GM12878 (cell line): ENCODE measurements at regions not wholly inside any gene's neighbourhood (a gene's known extent, or its start where the extent isn't known, plus 50 kb on each side); places are given as distances from the start of the nearest gene placed in this dataset.

Experiments
- ATAC-seq: fragments of 200-7000 bp; cut with Tn5 transposase; 3 replicates; pipeline ENCODE4 v1.9.1; 2020; ENCODE audit warnings: mild to moderate bottlenecking, moderate library complexity
- BruUV-seq: library from RNA; stranded (reverse); fragments of 400-500 nt; replicated peaks from 2 replicates; lab custom pipeline; 2021; lab: Mats Ljungman, UMichigan
- CTCF ChIA-PET: fragments of 300-600 bp; sonication (Branson Sonifier 250); formaldehyde crosslinking; extraction: SDS; loops from one replicate; lab custom pipeline; 2021; ENCODE audit warnings: inconsistent platforms; lab: Yijun Ruan, JAX
- POLR2A ChIA-PET: fragments of 350-600 bp; formaldehyde crosslinking; extraction: SDS; loops from one replicate; lab custom pipeline; 2021; ENCODE audit warnings: inconsistent platforms; lab: Charles Lee
- RAD21 ChIA-PET: fragments of 300-600 bp; sonication (Branson Sonifier 250); formaldehyde crosslinking; loops from one replicate; lab custom pipeline; 2023; ENCODE audit warnings: antibody characterized with exemption; ENCODE audit not compliant: unreplicated experiment; lab: Charles Lee
- SMC1A ChIA-PET: fragments of 300-600 bp; sonication (Branson Sonifier 250); formaldehyde crosslinking; loops from one replicate; lab custom pipeline; 2023; ENCODE audit not compliant: unreplicated experiment, uncharacterized antibody; lab: Charles Lee
- DNase-seq: peaks from one replicate; pipeline ENCODE4 v3.0.0-alpha.2; 2011; ENCODE audit warnings: low read depth, low spot score
- FAIRE-seq: peaks from 3 replicates; lab custom pipeline; 2011; peaks lifted over from hg19 to GRCh38; lab: Jason Lieb, UNC
- H2AFZ ChIP-seq: 2 replicates; pipeline ENCODE4 v1.6.0; 2011; ENCODE audit warnings: low read depth, low read length, control low read depth; ENCODE audit not compliant: control insufficient read depth
- H3K27ac ChIP-seq: 2 replicates; pipeline ENCODE4 v1.5.1; 2011; ENCODE audit warnings: control low read depth; ENCODE audit not compliant: control insufficient read depth, insufficient read depth
- H3K27me3 ChIP-seq, 2 experiments: replicated peaks in 1 of 2; 2 replicates each; pipeline versions ENCODE4 v1.6.0 to v1.6.1; 2011; ENCODE audit warnings: low read length in 1 of 2; ENCODE audit not compliant: control insufficient read depth in 2 of 2, insufficient read depth in 2 of 2
- H3K36me3 ChIP-seq, 2 experiments: 2 replicates each; pipeline ENCODE4 v1.5.1; 2011; ENCODE audit warnings: low read length in 1 of 2; ENCODE audit not compliant: control insufficient read depth in 2 of 2, insufficient read depth in 2 of 2
- H3K4me1 ChIP-seq: 2 replicates; pipeline ENCODE4 v1.6.1; 2011; ENCODE audit warnings: mild to moderate bottlenecking, low read length, moderate library complexity, mixed read lengths; ENCODE audit not compliant: control insufficient read depth, insufficient read depth
- H3K4me2 ChIP-seq: 2 replicates; pipeline ENCODE4 v1.6.0; 2011; ENCODE audit warnings: control low read depth; ENCODE audit not compliant: control insufficient read depth, insufficient read depth
- H3K4me3 ChIP-seq: fragments of 200-600 bp; sonication (generic); 2 replicates; pipeline ENCODE4 v1.5.1; 2016
- H3K79me2 ChIP-seq: 2 replicates; pipeline ENCODE4 v1.6.0; 2011; ENCODE audit warnings: low read length; ENCODE audit not compliant: control insufficient read depth, insufficient read depth
- H3K9ac ChIP-seq: 2 replicates; pipeline ENCODE4 v1.8.0; 2011; ENCODE audit warnings: low read length, control low read depth, mixed read lengths; ENCODE audit not compliant: control insufficient read depth, insufficient read depth
- H3K9me3 ChIP-seq: replicated peaks from 3 replicates; pipeline ENCODE4 v1.5.1; 2011; ENCODE audit warnings: mild to moderate bottlenecking, low read length; ENCODE audit not compliant: control insufficient read depth, insufficient read depth
- H4K20me1 ChIP-seq: 2 replicates; pipeline ENCODE4 v1.6.0; 2011; ENCODE audit not compliant: control insufficient read depth, insufficient read depth
- CHD1 ChIP-seq: IDR thresholded peaks from 2 replicates; pipeline ENCODE4 v1.6.1; 2012; ENCODE audit warnings: low read depth, low read length, improper control_type of control experiment
- MTA2 ChIP-seq: fragments of 450-650 bp; IDR thresholded peaks from 2 replicates; pipeline ENCODE4 v1.6.1; 2016; ENCODE audit warnings: low read depth, mild to moderate bottlenecking, moderate library complexity
- MTA3 ChIP-seq: IDR thresholded peaks from 2 replicates; pipeline ENCODE4 v1.6.1; 2012; ENCODE audit warnings: low read length, inconsistent platforms, borderline replicate concordance
- PKNOX1 ChIP-seq: fragments of 450-650 bp; IDR thresholded peaks from 2 replicates; pipeline ENCODE4 v1.6.1; 2016; ENCODE audit warnings: mild to moderate bottlenecking
- PRDM15 ChIP-seq: fragments of 450-650 bp; formaldehyde crosslinking; IDR thresholded peaks from 2 replicates; pipeline ENCODE4 v1.4.0; 2020; ENCODE audit warnings: mild to moderate bottlenecking, moderate library complexity
- RAD51 ChIP-seq: fragments of 450-650 bp; IDR thresholded peaks from 2 replicates; pipeline ENCODE4 v1.6.1; 2016; ENCODE audit warnings: moderate library complexity, mild to moderate bottlenecking, inconsistent platforms
- SIX5 ChIP-seq: IDR thresholded peaks from 2 replicates; pipeline ENCODE4 v1.6.1; 2011; ENCODE audit warnings: mild to moderate bottlenecking, low read depth, low read length, moderate library complexity; ENCODE audit not compliant: severe bottlenecking
- SMAD1 ChIP-seq: fragments of 450-650 bp; IDR thresholded peaks from 2 replicates; pipeline ENCODE4 v1.6.1; 2018; ENCODE audit warnings: mild to moderate bottlenecking, low read depth; ENCODE audit not compliant: partially characterized antibody
- SMAD5 ChIP-seq: IDR thresholded peaks from 2 replicates; pipeline ENCODE4 v1.6.1; 2016; ENCODE audit warnings: antibody characterized with exemption, low read depth
- STAT1 ChIP-seq: fragments of 450-650 bp; conservative IDR thresholded peaks from 2 replicates; pipeline ENCODE4 v1.6.1; 2014; ENCODE audit warnings: antibody characterized with exemption, mild to moderate bottlenecking
- USF1 ChIP-seq: IDR thresholded peaks from 2 replicates; pipeline ENCODE4 v1.6.1; 2011; ENCODE audit warnings: borderline replicate concordance, low read depth, mild to moderate bottlenecking, moderate library complexity, mixed read lengths, low read length; ENCODE audit not compliant: insufficient read depth; ENCODE audit errors: extremely low read length
- USF2 ChIP-seq: IDR thresholded peaks from 2 replicates; pipeline ENCODE4 v1.6.1; 2011; ENCODE audit warnings: low read depth, low read length, improper control_type of control experiment, borderline replicate concordance
- ZNF274 ChIP-seq: IDR thresholded peaks from one replicate; pipeline ENCODE4 v1.8.0; 2011; ENCODE audit not compliant: insufficient read length, insufficient read depth
- WGBS: methylation state at CpG from one replicate; pipeline ENCODE4 v1.1.6; 2016; ENCODE audit warnings: low lambda C conversion rate; ENCODE audit not compliant: insufficient replicate concordance, insufficient coverage; ENCODE audit errors: missing lambda C conversion rate; 5-methylcytosine and 5-hydroxymethylcytosine counted together
- in situ Hi-C: fragments of 300-500 bp; cut with MboI; formaldehyde crosslinking; loops from 9 replicates; pipeline ENCODE4 v1.14.3; 2018; ENCODE audit warnings: mixed read lengths
- intact Hi-C: fragments of 100-400 bp; cut with micrococcal nuclease; formaldehyde crosslinking; loops from one replicate; pipeline ENCODE4 v1.14.2; 2022; ENCODE audit not compliant: unreplicated experiment

DNA sequence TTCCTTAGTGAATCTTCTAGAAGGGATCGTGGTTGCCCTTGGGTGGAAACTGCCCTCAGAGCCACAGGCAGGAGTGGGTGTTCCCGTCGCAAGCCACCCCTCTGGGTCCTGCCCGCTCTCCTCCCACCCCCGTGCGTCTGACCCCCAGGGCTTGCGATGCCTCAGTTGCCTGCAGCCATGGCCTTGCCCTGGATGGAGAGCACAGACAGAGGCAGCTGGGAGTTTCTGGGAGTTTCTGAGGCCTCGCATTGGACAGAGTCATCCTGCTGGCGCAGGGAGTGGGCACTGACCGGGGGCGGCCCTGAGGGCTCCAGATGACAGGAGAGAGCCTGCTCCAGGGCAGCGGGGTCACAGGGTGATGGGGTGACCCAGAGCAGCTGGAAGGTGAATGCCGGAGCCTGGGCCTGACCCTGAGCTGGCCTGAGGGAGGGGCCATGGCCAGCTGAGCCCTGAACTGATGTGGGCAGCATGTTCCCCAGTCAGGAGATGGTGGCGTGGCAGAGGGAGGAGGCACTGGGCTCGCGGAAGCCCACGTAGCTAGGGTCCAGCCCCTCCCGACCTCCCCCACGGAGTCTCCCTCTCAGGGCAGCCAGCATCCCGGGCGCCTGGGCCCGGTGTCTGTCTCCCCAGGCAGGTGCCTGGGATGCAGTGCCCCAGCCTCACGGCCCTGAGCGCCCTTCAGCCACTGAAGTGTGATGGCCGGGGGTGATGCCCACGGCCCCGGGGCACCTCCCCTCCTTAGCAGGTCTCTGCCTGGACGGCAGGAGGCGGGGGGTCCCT, 1236.2 kb downstream of the BRD1 start:
- no peaks in the 10 kb centered on the region for H3K36me3 ChIP-seq
- no peak overlapping the region for H2AFZ ChIP-seq
- no peak overlapping the region for H3K9ac ChIP-seq
- in situ Hi-C loops: no loop called here
- POLR2A ChIA-PET: no interaction called here
- DNase-seq (no peak), FAIRE-seq (no peak), ATAC-seq (no peak)
- SMC1A ChIA-PET: no interaction called here
- 35% methylated on average over 25 of the region's 29 CpGs for WGBS
- RAD21 ChIA-PET: no interaction called here
- H3K4me3 ChIP-seq: no peak overlapping the region
- H3K4me2 ChIP-seq: no peak overlapping the region
- no peaks in the 10 kb centered on the region; the same call in 2 of the 3 replicates for H3K9me3 ChIP-seq
- H3K79me2 ChIP-seq: no peaks in the 10 kb centered on the region
- H3K27ac ChIP-seq: no peak overlapping the region
- intact Hi-C loops: no loop called here
- no peaks in the 10 kb centered on the region for H3K27me3 ChIP-seq
- TF ChIP-seq PRDM15 (CRISPR knock-in tag) (no peak), MTA2 (no peak), PKNOX1 (no peak), USF2 (no peak), MTA3 (no peak), RAD51 (no peak), STAT1 (no peak), ZNF274 (no peak), SMAD1 (no peak), SIX5 (no peak), SMAD5 (no peak), CHD1 (no peak), USF1 (no peak)
- BruUV-seq: no TSS peak
- H3K4me1 ChIP-seq: no peaks in the 10 kb centered on the region
- H4K20me1 ChIP-seq: no peaks in the 10 kb centered on the region
- CTCF ChIA-PET: no interaction called here
